ENCODE measurements at regions not wholly inside any gene's neighbourhood (a gene's known extent, or its start where the extent isn't known, plus 50 kb on each side); places are given as distances from the start of the nearest gene placed in this dataset.
"Not testable (repeated sequence)": the region's sequence is repeated elsewhere in the genome, so short reads cannot be mapped to it uniquely, and the experiment has no call there.

GRCh38 chr1:146281522-146281921 lies 52.7 kb upstream of the NOTCH2NLA start:
- DNase-seq (ENCODE audit: low read depth in 2 of 2); H2AFZ ChIP-seq (ENCODE audit: low read length); H4K20me1 ChIP-seq (ENCODE audit: control insufficient read depth, extremely low read depth, insufficient read depth, low read length); H3K27ac ChIP-seq (ENCODE audit: insufficient read depth, low read length); H3K4me1 ChIP-seq (ENCODE audit: control insufficient read depth, extremely low read depth, insufficient read depth, low read length); H3K9me3 ChIP-seq (ENCODE audit: control insufficient read depth, insufficient read depth, low read depth, low read length); H3K79me2 ChIP-seq (ENCODE audit: control insufficient read depth, insufficient read depth, low read length); H3K4me2 ChIP-seq (ENCODE audit: extremely low read depth, insufficient read depth, low read length); H3K9ac ChIP-seq (ENCODE audit: insufficient read depth, low read length); H3K27me3 ChIP-seq (ENCODE audit: control insufficient read depth, insufficient read depth, low read length); H3K4me3 ChIP-seq (replicated peaks in 1 of 4; ENCODE audit: control extremely low read depth in 1 of 4, insufficient read depth in 1 of 4, low read depth in 3 of 4, low read length in 4 of 4); H3K36me3 ChIP-seq (ENCODE audit: control insufficient read depth, insufficient read depth, low read length): not testable (repeated sequence)

GRCh38 chr1:146278758-146279157 lies 49.9 kb upstream of the NOTCH2NLA start:
- not testable (repeated sequence) for H4K20me1 ChIP-seq (ENCODE audit: control insufficient read depth, extremely low read depth, insufficient read depth, low read length); H3K79me2 ChIP-seq (ENCODE audit: control insufficient read depth, insufficient read depth, low read length); H3K4me2 ChIP-seq (ENCODE audit: extremely low read depth, insufficient read depth, low read length); H3K4me1 ChIP-seq (ENCODE audit: control insufficient read depth, extremely low read depth, insufficient read depth, low read length); H3K27ac ChIP-seq (ENCODE audit: insufficient read depth, low read length); H3K27me3 ChIP-seq (ENCODE audit: control insufficient read depth, insufficient read depth, low read length); H2AFZ ChIP-seq (ENCODE audit: low read length); H3K9me3 ChIP-seq (ENCODE audit: control insufficient read depth, insufficient read depth, low read depth, low read length); H3K36me3 ChIP-seq (ENCODE audit: control insufficient read depth, insufficient read depth, low read length); DNase-seq (ENCODE audit: low read depth in 2 of 2); H3K4me3 ChIP-seq (replicated peaks in 1 of 4; ENCODE audit: control extremely low read depth in 1 of 4, insufficient read depth in 1 of 4, low read depth in 3 of 4, low read length in 4 of 4); H3K9ac ChIP-seq (ENCODE audit: insufficient read depth, low read length)
